Ishikawa (cell line): ENCODE measurements at regions not wholly inside any gene's neighbourhood (a gene's known extent, or its start where the extent isn't known, plus 50 kb on each side); places are given as distances from the start of the nearest gene placed in this dataset.

Experiments used
- CEBPB ChIP-seq: IDR thresholded peaks from 2 replicates; pipeline ENCODE4 v1.6.1; 2012
- CREB1 ChIP-seq: IDR thresholded peaks from 2 replicates; pipeline ENCODE4 v1.6.1; 2012; ENCODE audit warnings: low read depth
- EGR1 ChIP-seq: IDR thresholded peaks from 2 replicates; pipeline ENCODE4 v1.6.1; 2012
- EP300 ChIP-seq: IDR thresholded peaks from 2 replicates; pipeline ENCODE4 v1.6.1; 2012; ENCODE audit warnings: borderline replicate concordance
- FOXM1 ChIP-seq: IDR thresholded peaks from 2 replicates; pipeline ENCODE4 v1.6.1; 2012; ENCODE audit warnings: low read depth, borderline replicate concordance
- MAX ChIP-seq: IDR thresholded peaks from 2 replicates; pipeline ENCODE4 v1.6.1; 2012
- NFIC ChIP-seq: IDR thresholded peaks from 2 replicates; pipeline ENCODE4 v1.6.1; 2012
- RAD21 ChIP-seq: IDR thresholded peaks from 2 replicates; pipeline ENCODE4 v1.6.1; 2012; ENCODE audit warnings: low read depth
- REST ChIP-seq: IDR thresholded peaks from 2 replicates; pipeline ENCODE4 v1.6.1; 2012; ENCODE audit warnings: low read depth, mild to moderate bottlenecking
- TAF1 ChIP-seq: IDR thresholded peaks from 2 replicates; pipeline ENCODE4 v1.6.1; 2012; ENCODE audit warnings: low read depth, mild to moderate bottlenecking
- TCF12 ChIP-seq: IDR thresholded peaks from 2 replicates; pipeline ENCODE4 v1.6.1; 2012; ENCODE audit warnings: low read depth
- TEAD4 ChIP-seq: IDR thresholded peaks from 2 replicates; pipeline ENCODE4 v1.6.1; 2012
- USF1 ChIP-seq: IDR thresholded peaks from 2 replicates; pipeline ENCODE4 v1.6.1; 2012
- YY1 ChIP-seq: IDR thresholded peaks from 2 replicates; pipeline ENCODE4 v1.6.1; 2012; ENCODE audit warnings: low read depth
- ZBTB7A ChIP-seq: IDR thresholded peaks from 2 replicates; pipeline ENCODE4 v1.6.1; 2012; ENCODE audit warnings: low read depth

GRCh38 chr1:222136869-222137268, 395.0 kb upstream of the DUSP10 start:
- TF ChIP-seq TAF1, result no peak
- no peak for TF ChIP-seq FOXM1
- no peak for TF ChIP-seq EP300
- TF ChIP-seq TCF12, result no peak
- TF ChIP-seq CREB1, result no peak
- TF ChIP-seq NFIC, result no peak
- TF ChIP-seq ZBTB7A, result no peak
- TF ChIP-seq REST, result no peak
- no peak for TF ChIP-seq YY1
- no peak for TF ChIP-seq RAD21
- no peak for TF ChIP-seq TEAD4
- TF ChIP-seq CEBPB, result no peak
- TF ChIP-seq MAX, result no peak
- no peak for TF ChIP-seq EGR1
- no peak for TF ChIP-seq USF1

- TF ChIP-seq REST, result no peak
- TF ChIP-seq NFIC, result no peak
- no peak for TF ChIP-seq YY1
- no peak for TF ChIP-seq CREB1
- TF ChIP-seq RAD21, result no peak
- no peak for TF ChIP-seq ZBTB7A
- TF ChIP-seq FOXM1, result no peak
- no peak for TF ChIP-seq CEBPB
- no peak for TF ChIP-seq EP300
- no peak for TF ChIP-seq MAX
- no peak for TF ChIP-seq TCF12
- TF ChIP-seq TEAD4, result no peak
- no peak for TF ChIP-seq TAF1
Observed at GRCh38 chr1:222129041-222129440, 387.2 kb upstream of the DUSP10 start.

GRCh38 chr1:222127526-222128152, 385.8 kb upstream of the DUSP10 start:
- no peak for TF ChIP-seq MAX
- TF ChIP-seq TEAD4, result no peak

- TF ChIP-seq CEBPB (no peak), EGR1 (no peak), TCF12 (no peak), REST (no peak)
Observed at GRCh38 chr1:222127096-222127495, 385.2 kb upstream of the DUSP10 start.

GRCh38 chr1:222126052-222126451, 384.2 kb upstream of the DUSP10 start:
- TF ChIP-seq USF1 (no peak), FOXM1 (no peak), NFIC (no peak), EGR1 (no peak), YY1 (no peak), RAD21 (no peak), TCF12 (no peak), TAF1 (no peak), REST (no peak), TEAD4 (no peak), CREB1 (no peak), EP300 (no peak)
